MCF 10A (cell line): ENCODE measurements at regions not wholly inside any gene's neighbourhood (a gene's known extent, or its start where the extent isn't known, plus 50 kb on each side); places are given as distances from the start of the nearest gene placed in this dataset.
"Not testable (repeated sequence)": the region's sequence is repeated elsewhere in the genome, so short reads cannot be mapped to it uniquely, and the experiment has no call there.

Experiments
- BruUV-seq: library from RNA; stranded (reverse); fragments of 400-500 nt; replicated peaks from 2 replicates; lab custom pipeline; 2021; lab: Mats Ljungman, UMichigan
- CTCF ChIA-PET: fragments of 300-600 bp; sonication (Branson Sonifier 250); formaldehyde crosslinking; extraction: SDS; loops from one replicate; lab custom pipeline; 2021; ENCODE audit warnings: antibody characterized with exemption, inconsistent platforms; lab: Yijun Ruan, JAX
- POLR2A ChIA-PET: fragments of 300-600, 350-650 bp; sonication (Branson Sonifier 250); formaldehyde crosslinking; extraction: SDS; loops from one replicate; lab custom pipeline; 2020; ENCODE audit warnings: antibody characterized with exemption, inconsistent platforms; lab: Yijun Ruan, JAX
- DNase-seq: peaks from one replicate; pipeline ENCODE4 v3.0.0-alpha.2; 2018; ENCODE audit not compliant: unreplicated experiment
- H3K27ac Mint-ChIP-seq: one replicate; pipeline ENCODE4 v1.8.0; 2022; ENCODE audit warnings: mild to moderate bottlenecking, low read depth, mixed read lengths; ENCODE audit not compliant: unreplicated experiment
- H3K27me3 Mint-ChIP-seq: one replicate; pipeline ENCODE4 v1.8.0; 2022; ENCODE audit warnings: mixed read lengths; ENCODE audit not compliant: insufficient read depth, unreplicated experiment
- H3K36me3 Mint-ChIP-seq: one replicate; pipeline ENCODE4 v1.8.0; 2022; ENCODE audit warnings: mild to moderate bottlenecking, moderate library complexity, mixed read lengths; ENCODE audit not compliant: insufficient read depth, unreplicated experiment
- H3K4me1 Mint-ChIP-seq: one replicate; pipeline ENCODE4 v1.8.0; 2022; ENCODE audit warnings: mixed read lengths; ENCODE audit not compliant: insufficient read depth, unreplicated experiment
- H3K4me3 Mint-ChIP-seq: one replicate; pipeline ENCODE4 v1.8.0; 2022; ENCODE audit warnings: mild to moderate bottlenecking, moderate library complexity, mixed read lengths; ENCODE audit not compliant: unreplicated experiment
- H3K9me3 Mint-ChIP-seq: one replicate; pipeline ENCODE4 v1.8.0; 2022; ENCODE audit warnings: mixed read lengths; ENCODE audit not compliant: unreplicated experiment
- intact Hi-C: fragments of 100-400 bp; cut with micrococcal nuclease; formaldehyde crosslinking; loops from 2 replicates; pipeline ENCODE4 v1.14.1; 2022
- TF ChIP-seq, protein P1 (sequence below): fragments of 200-600 bp; IDR thresholded peaks from one replicate; pipeline ENCODE4 v1.8.0; 2022; ENCODE audit warnings: antibody characterized with exemption, mild to moderate bottlenecking; ENCODE audit not compliant: unreplicated experiment

DNA sequence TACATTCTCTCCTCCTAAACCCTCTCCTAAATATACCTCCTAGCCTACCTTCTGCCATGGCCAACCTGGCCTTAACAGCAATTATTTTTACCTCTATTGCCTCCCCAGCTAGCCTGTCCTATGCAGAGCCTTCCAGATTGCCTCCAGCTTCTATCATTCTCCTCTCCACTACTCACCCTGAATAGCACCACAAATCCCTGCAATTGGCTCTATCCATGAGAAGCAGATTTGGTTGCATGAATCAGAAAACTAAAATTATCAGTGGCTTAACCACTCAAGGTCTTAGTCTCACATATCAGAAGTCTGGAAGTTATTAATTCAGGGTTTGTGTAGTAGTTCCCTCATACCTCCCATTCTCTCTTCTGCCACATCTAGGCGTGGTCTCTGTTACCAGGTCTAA is 120.3 kb upstream of the CACUL1 start:
- DNase-seq, result no peak
- Mint-ChIP-seq H3K36me3 (no peaks in the 10 kb centered on the region), H3K4me1 (peaks cover 34% of the 10 kb centered on the region), H3K4me3 (no peak overlapping the region), H3K9me3 (no peaks in the 10 kb centered on the region), H3K27me3 (no peaks in the 10 kb centered on the region), H3K27ac (no peak overlapping the region)
- TF ChIP-seq, protein P1, sequence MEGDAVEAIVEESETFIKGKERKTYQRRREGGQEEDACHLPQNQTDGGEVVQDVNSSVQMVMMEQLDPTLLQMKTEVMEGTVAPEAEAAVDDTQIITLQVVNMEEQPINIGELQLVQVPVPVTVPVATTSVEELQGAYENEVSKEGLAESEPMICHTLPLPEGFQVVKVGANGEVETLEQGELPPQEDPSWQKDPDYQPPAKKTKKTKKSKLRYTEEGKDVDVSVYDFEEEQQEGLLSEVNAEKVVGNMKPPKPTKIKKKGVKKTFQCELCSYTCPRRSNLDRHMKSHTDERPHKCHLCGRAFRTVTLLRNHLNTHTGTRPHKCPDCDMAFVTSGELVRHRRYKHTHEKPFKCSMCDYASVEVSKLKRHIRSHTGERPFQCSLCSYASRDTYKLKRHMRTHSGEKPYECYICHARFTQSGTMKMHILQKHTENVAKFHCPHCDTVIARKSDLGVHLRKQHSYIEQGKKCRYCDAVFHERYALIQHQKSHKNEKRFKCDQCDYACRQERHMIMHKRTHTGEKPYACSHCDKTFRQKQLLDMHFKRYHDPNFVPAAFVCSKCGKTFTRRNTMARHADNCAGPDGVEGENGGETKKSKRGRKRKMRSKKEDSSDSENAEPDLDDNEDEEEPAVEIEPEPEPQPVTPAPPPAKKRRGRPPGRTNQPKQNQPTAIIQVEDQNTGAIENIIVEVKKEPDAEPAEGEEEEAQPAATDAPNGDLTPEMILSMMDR, result no peak
- no TSS peak for BruUV-seq
- POLR2A ChIA-PET, result interaction anchor here (0.9 kb wide), 1 partner anchor 10 kb away, joined by 3 read pairs; no protein-coding TSS in a partner anchor
- intact Hi-C loops, result no loop called here
- CTCF ChIA-PET, result no interaction called here

DNA sequence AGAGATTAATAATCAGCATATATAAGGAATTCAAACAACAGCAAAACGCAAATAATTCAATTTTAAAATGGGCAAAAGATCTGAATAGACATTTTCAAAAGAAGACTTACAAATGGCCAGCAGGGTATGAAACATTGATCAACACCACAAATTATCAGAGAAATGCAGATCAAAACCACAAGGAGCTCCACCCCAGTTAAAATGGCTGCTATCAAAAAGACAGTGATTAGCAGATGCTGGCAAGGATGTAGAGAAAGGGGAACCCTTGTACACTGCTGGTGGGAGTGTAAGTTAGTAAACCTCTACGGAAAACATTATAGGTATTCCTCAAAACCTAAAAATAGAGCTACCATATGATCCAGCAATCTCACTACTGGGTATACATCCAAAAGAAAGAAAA is 128.0 kb upstream of the CACUL1 start:
- BruUV-seq, result no TSS peak
- Mint-ChIP-seq H3K9me3 (peaks cover 8% of the 10 kb centered on the region), H3K4me1 (no peaks in the 10 kb centered on the region), H3K27me3 (no peaks in the 10 kb centered on the region), H3K4me3 (no peak overlapping the region), H3K36me3 (no peaks in the 10 kb centered on the region), H3K27ac (no peak overlapping the region)
- CTCF ChIA-PET, result interaction anchor here (0.5 kb wide), 1 partner anchor 32 kb away, joined by 3 read pairs; no protein-coding TSS in a partner anchor
- intact Hi-C loops, result no loop called here
- no peak for DNase-seq
- POLR2A ChIA-PET, result no interaction called here
- TF ChIP-seq, protein P1, result no peak

DNA sequence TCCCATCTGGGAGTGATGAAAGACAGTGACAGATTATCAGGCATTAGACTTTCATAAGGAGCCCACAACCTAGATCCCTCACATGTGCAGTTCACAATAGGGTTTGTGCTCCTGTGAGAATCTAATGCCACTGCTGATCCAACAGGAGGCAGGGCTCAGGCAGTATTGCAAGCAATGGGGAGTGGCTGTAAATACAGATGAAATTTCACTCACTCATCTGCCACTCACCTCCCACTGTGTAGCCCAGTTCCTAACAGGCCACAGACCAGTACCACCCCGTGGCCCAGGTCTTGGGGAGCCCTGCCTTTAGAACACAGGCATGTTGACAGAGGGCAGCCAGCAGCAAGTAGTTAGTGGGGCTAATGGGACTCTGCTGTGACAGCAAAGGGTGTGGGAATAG is 137.3 kb upstream of the NANOS1 start:
- DNase-seq, result no peak
- Mint-ChIP-seq H3K27ac (no peak overlapping the region), H3K9me3 (no peaks in the 10 kb centered on the region), H3K4me1 (no peaks in the 10 kb centered on the region), H3K36me3 (no peaks in the 10 kb centered on the region), H3K27me3 (no peaks in the 10 kb centered on the region), H3K4me3 (no peak overlapping the region)
- intact Hi-C loops, result no loop called here
- ChIA-PET POLR2A (no interaction called here), CTCF (no interaction called here)
- BruUV-seq, result no TSS peak
- TF ChIP-seq, protein P1, result no peak

DNA sequence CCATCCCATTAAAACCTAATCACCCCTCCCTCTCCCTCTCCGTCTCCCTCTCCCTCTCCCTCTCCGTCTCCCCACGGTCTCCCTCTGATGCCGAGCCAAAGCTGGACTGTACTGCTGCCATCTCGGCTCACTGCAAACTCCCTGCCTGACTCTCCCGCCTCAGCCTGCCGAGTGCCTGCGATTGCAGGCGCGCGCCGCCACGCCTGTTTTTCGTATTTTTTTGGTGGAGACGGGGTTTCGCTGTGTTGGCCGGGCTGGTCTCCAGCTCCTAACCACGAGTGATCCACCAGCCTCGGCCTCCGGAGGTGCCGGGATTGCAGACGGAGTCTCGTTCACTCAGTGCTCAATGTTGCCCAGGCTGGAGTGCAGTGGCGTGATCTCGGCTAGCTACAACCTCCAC is 134.6 kb upstream of the NANOS1 start:
- BruUV-seq, H3K9me3 Mint-ChIP-seq, DNase-seq, CTCF ChIA-PET, intact Hi-C loops, POLR2A ChIA-PET, H3K4me3 Mint-ChIP-seq, H3K27ac Mint-ChIP-seq, H3K36me3 Mint-ChIP-seq, H3K27me3 Mint-ChIP-seq, H3K4me1 Mint-ChIP-seq: not testable (repeated sequence)

DNA sequence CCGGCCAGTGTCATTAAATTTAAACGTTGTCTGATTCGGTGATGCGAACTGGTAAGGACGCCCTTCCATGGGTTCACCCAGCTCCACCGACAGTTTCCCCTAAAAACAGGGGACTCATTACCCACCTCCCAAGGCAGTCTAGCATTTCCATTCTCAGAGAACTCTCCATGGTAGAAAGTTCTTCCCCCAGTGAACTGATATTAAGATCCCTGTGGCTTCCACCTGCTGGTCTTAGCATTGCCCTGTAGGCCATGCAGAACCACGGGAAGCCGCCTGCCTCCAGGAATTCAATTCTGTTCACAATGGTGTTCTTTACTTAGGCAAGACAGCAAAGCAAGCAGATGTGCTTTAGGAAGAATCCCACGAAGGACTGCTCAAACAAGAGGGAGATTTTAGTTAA is 128.9 kb upstream of the NANOS1 start:
- Mint-ChIP-seq H3K4me1 (no peaks in the 10 kb centered on the region), H3K27ac (no peak overlapping the region), H3K4me3 (no peak overlapping the region), H3K9me3 (no peaks in the 10 kb centered on the region), H3K27me3 (no peaks in the 10 kb centered on the region), H3K36me3 (no peaks in the 10 kb centered on the region)
- CTCF ChIA-PET, result no interaction called here
- intact Hi-C loops, result no loop called here
- no peak for DNase-seq
- no TSS peak for BruUV-seq
- TF ChIP-seq, protein P1, result no peak
- POLR2A ChIA-PET, result no interaction called here
